H54 (cell line): ENCODE measurements at regions not wholly inside any gene's neighbourhood (a gene's known extent, or its start where the extent isn't known, plus 50 kb on each side); places are given as distances from the start of the nearest gene placed in this dataset.

ENCODE experiments used
- DNase-seq: peaks from one replicate; pipeline ENCODE4 v3.0.0; 2011; ENCODE audit warnings: low spot score, mixed read lengths; ENCODE audit not compliant: insufficient read length
- FAIRE-seq: peaks from 3 replicates; lab custom pipeline; 2011; peaks lifted over from hg19 to GRCh38; lab: Jason Lieb, UNC
- POLR2A ChIP-seq: IDR thresholded peaks from 2 replicates; pipeline ENCODE4 v1.6.1; 2011; ENCODE audit warnings: low read depth, mild to moderate bottlenecking, low read length

- no peak for TF ChIP-seq POLR2A
- DNase-seq, result no peak
- FAIRE-seq, result no peak
Measured at GRCh38 chr5:4780633-4781032, 359.5 kb upstream of the ADAMTS16 start.

- TF ChIP-seq POLR2A, result no peak
- DNase-seq (no peak), FAIRE-seq (no peak)
Measured at GRCh38 chr5:4781299-4781698, 358.8 kb upstream of the ADAMTS16 start.

DNA sequence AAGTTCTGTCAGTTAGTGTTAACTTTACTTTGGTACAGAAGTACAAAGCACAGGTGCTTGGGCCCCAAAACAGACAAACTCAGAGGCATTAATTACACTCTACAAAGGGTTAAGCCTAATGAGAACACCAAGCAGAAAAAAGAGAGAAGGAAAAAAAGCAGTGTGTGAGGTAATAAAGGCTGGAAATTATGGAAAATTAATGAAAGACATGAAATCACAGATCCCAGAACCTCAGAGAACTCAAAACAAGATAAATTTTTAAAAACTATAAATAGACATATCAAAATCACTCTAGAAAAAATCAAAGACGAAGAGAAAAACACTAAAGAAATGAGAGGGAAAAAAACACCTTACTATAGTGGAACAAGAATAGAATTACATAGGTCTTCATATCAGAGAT, 354.2 kb upstream of the ADAMTS16 start:
- no peak for TF ChIP-seq POLR2A
- no peak for FAIRE-seq
- no peak for DNase-seq

GRCh38 chr5:4797445-4797844, 342.7 kb upstream of the ADAMTS16 start:
- FAIRE-seq, result no peak

GRCh38 chr5:4802044-4802443, 338.1 kb upstream of the ADAMTS16 start:
- DNase-seq, result no peak
- no peak for TF ChIP-seq POLR2A
- no peak for FAIRE-seq

More at GRCh38 chr5:4797445-4797844, 342.7 kb upstream of the ADAMTS16 start:
- no peak for DNase-seq
- TF ChIP-seq POLR2A, result no peak

DNA sequence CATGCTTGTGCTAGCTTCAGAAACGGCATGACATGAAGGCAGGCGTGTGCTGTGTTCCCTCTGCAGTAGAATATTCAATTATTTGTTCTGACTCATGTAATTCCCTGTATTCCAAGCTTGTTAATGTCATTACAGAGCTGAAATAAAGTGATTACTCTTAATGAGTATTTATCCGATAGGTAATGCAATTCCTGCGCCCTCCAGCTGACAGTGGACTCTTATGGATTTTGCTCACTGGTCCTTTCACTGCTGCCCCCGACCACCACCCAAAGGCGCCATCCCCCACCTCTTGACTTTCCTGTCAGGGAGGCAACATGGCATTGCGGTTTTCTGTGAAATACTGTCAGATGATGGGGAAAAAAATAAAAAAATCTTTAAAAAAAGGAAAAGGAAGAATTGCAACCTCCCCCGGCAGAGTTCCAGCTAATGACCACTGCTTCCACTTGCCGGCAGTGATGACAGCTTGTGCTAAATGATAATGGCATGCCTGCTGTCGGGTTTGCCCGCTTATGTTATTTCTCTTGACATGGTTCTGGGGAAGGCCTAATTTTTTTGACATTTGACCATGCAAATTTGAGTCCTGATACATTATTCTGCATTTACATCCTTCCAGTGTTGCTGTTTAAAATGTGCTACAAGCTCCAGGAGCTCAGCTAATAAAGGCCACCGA, 335.3 kb upstream of the ADAMTS16 start:
- FAIRE-seq (no peak), DNase-seq (no peak)
- no peak for TF ChIP-seq POLR2A

DNA sequence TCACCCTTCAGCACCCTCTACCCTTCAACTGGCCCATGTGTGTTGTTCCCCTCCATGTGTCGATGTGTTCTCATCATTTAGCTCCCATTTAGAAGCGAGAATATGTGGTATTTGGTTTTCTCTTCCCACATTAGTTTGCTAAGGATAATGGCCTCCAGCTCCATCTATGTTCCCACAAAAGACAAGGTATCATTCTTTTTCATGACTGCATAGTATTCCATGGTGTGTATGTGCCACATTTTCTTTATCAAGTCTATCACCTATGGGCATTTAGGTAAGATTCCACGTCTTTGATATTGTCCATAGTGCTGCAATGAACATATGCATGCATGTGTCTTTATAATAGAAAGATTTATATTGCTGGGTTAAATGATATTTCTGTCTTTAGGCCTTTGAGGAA, 325.1 kb upstream of the ADAMTS16 start:
- FAIRE-seq, result no peak
- no peak for TF ChIP-seq POLR2A
- DNase-seq, result no peak

DNA sequence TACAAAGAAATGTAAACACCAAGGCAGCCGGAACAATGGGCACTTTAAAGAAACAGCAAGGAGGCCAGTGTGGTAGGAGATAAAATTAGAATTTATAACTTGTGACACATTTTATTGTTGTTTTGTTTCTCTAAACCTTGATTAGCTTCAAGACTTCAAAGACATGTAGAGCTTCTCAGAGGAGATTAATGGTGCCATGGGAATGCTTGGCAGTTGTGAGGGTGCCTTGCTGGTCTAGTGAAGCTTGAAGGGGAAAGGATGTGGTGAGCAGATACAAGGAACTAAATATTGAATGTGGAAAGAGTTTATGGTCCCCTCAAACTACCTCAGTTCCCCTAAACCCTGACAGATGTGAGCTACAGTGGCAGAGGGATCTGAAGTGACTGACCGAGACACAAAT, 322.4 kb upstream of the ADAMTS16 start:
- FAIRE-seq, result no peak
- TF ChIP-seq POLR2A, result no peak
- DNase-seq, result no peak

DNA sequence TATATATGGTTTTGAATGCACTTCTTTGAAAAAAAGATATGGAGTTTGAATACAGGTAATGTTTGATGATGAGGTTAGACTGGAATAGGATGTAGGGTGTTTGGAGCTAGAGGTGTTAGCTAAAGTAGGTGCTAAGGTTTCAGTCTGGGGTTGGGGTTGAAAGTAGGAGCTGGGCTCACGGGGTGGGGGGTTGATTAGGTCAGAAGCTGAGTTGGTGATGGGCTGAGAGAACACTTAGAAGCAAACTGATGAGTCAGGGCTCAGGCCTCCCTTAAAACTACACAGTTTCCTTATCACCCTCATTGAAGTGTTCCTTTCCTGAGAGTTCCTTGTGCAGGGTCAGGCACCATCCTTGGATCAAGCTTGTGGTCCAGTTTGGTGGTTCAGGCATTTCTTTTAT, 308.8 kb upstream of the ADAMTS16 start:
- no peak for TF ChIP-seq POLR2A
- no peak for FAIRE-seq

DNA sequence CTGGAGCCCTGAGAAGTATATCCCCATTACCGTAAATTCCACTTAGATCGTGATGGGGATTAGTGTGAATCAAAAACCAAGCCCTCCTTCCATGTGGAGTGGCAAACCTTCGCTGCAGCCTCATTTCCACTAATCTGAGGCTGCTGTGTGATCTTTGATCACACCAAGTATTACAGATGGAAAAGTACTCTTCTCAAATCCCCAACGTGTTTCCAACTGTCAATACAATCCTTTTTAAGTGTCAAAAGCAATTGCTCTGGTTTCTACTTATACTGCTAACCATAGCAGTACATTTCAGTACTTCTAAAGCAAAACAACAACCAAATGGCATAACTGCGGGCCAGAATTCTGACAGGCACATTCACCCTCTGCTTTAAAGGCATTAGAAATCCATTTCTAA, 307.7 kb upstream of the ADAMTS16 start:
- TF ChIP-seq POLR2A, result no peak
- DNase-seq (no peak), FAIRE-seq (no peak)

More for the DNA sequence above, 308.8 kb upstream of the ADAMTS16 start:
- no peak for DNase-seq

- FAIRE-seq, result no peak
- DNase-seq, result no peak
- TF ChIP-seq POLR2A, result no peak
Measured at GRCh38 chr5:4833104-4833738, 306.9 kb upstream of the ADAMTS16 start.

- FAIRE-seq, result no peak
- TF ChIP-seq POLR2A, result no peak
- DNase-seq, result no peak
Measured at GRCh38 chr5:4837489-4838058, 302.6 kb upstream of the ADAMTS16 start.

GRCh38 chr5:4845221-4845620, 294.9 kb upstream of the ADAMTS16 start:
- no peak for TF ChIP-seq POLR2A
- DNase-seq, result no peak
- no peak for FAIRE-seq

GRCh38 chr5:4847766-4848165, 292.4 kb upstream of the ADAMTS16 start:
- no peak for FAIRE-seq
- TF ChIP-seq POLR2A, result no peak
- no peak for DNase-seq

- no peak for FAIRE-seq
- DNase-seq, result no peak
- no peak for TF ChIP-seq POLR2A
Measured at GRCh38 chr5:4855036-4855435, 285.1 kb upstream of the ADAMTS16 start.
